ENCODE measurements at regions not wholly inside any gene's neighbourhood (a gene's known extent, or its start where the extent isn't known, plus 50 kb on each side); places are given as distances from the start of the nearest gene placed in this dataset.

GRCh38 chr12:47504775-47505446 lies 200.9 kb downstream of the RPAP3 start (continued):
- TF ChIP-seq RCOR1 (IDR thresholded peaks at IDR 0.05; ENCODE audit: low read length) = no peak

DNA sequence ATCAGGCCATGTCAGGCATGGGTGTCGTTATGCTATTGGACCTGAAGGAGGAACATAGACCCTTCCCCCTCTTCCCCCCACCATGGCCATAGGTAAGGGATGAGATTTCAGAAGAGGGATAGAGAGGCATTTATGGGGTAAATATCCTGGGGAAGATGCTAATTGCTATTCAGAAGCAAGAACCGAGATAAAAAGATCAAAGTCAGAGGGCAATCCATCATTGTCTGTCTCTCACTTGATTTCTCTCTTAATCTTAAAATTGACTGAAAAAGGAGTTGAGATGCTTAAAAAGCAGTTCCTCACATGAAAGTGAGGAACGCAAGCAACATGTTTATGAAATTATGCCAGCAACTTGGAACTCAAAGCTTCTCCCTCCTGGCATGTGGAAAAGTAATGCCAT lies 212.0 kb downstream of the RPAP3 start:
- POLR2A ChIA-PET = no interaction called here
- H3K36me3 ChIP-seq (replicated peaks in 1 of 2; ENCODE audit: control insufficient read depth in 1 of 2, insufficient read depth in 2 of 2, low read length in 1 of 2) = no peaks in the 10 kb centered on the region
- H2AFZ ChIP-seq (ENCODE audit: low read depth) = no peak overlapping the region
- H3K9me3 ChIP-seq = no peaks in the 10 kb centered on the region
- no peaks in the 10 kb centered on the region for H3K4me1 ChIP-seq (ENCODE audit: control insufficient read depth in 1 of 2, insufficient read depth in 2 of 2, low read depth in 1 of 2, low read length in 1 of 2)
- H3K9me2 ChIP-seq = no peaks in the 10 kb centered on the region
- H4K20me1 ChIP-seq (ENCODE audit: insufficient read depth) = no peaks in the 10 kb centered on the region
- H3K79me2 ChIP-seq (ENCODE audit: insufficient read depth) = no peaks in the 10 kb centered on the region
- WGBS (ENCODE audit: low lambda C conversion rate) = 1% methylated on average over 3 of the region's 3 CpGs
- no peak overlapping the region for H3K9ac ChIP-seq
- no peak for TF ChIP-seq RCOR1 (IDR thresholded peaks at IDR 0.05; ENCODE audit: low read length)
- no peak for TF ChIP-seq MXI1 (IDR thresholded peaks at IDR 0.05; ENCODE audit: low read depth, low read length)
- no peak for TF ChIP-seq SIN3A (IDR thresholded peaks at IDR 0.05; ENCODE audit: borderline replicate concordance, low read depth, low read length)
- no peak for TF ChIP-seq GATA2 (CRISPR knock-in tag; IDR thresholded peaks at IDR 0.05)
- TF ChIP-seq, protein P1, sequence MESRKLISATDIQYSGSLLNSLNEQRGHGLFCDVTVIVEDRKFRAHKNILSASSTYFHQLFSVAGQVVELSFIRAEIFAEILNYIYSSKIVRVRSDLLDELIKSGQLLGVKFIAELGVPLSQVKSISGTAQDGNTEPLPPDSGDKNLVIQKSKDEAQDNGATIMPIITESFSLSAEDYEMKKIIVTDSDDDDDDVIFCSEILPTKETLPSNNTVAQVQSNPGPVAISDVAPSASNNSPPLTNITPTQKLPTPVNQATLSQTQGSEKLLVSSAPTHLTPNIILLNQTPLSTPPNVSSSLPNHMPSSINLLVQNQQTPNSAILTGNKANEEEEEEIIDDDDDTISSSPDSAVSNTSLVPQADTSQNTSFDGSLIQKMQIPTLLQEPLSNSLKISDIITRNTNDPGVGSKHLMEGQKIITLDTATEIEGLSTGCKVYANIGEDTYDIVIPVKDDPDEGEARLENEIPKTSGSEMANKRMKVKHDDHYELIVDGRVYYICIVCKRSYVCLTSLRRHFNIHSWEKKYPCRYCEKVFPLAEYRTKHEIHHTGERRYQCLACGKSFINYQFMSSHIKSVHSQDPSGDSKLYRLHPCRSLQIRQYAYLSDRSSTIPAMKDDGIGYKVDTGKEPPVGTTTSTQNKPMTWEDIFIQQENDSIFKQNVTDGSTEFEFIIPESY (IDR thresholded peaks at IDR 0.05; ENCODE audit: borderline replicate concordance, low read depth) = no peak
- TF ChIP-seq MAX (IDR thresholded peaks at IDR 0.05; ENCODE audit: low read depth) = no peak
- no peak for TF ChIP-seq FOXJ3 (CRISPR knock-in tag; IDR thresholded peaks at IDR 0.05)
- TF ChIP-seq YY1 (IDR thresholded peaks at IDR 0.05; ENCODE audit: low read depth) = no peak
- peaks cover 38% of the 10 kb centered on the region; the same call in 1 of the 2 replicates for H3K27me3 ChIP-seq (ENCODE audit: insufficient read depth)
- no peak overlapping the region for H3K4me3 ChIP-seq (ENCODE audit: low read depth in 2 of 2, low read length in 1 of 2)
- CTCF ChIA-PET = no interaction called here
- H3K27ac ChIP-seq (ENCODE audit: low read depth in 2 of 2, low read length in 1 of 2) = no peak overlapping the region
- no peak for DNase-seq
- no peak overlapping the region for H3K4me2 ChIP-seq
- H3F3A ChIP-seq (replicated peaks; ENCODE audit: insufficient read depth) = no peaks in the 10 kb centered on the region

GRCh38 chr12:47491516-47492305 lies 214.1 kb downstream of the RPAP3 start:
- CTCF ChIA-PET = interaction anchor here (0.8 to 1.0 kb wide), 2 partner anchors 70 to 459 kb away, joined by 3 to 4 read pairs; no protein-coding TSS in a partner anchor

More at GRCh38 chr12:47491516-47492305, 214.1 kb downstream of the RPAP3 start:
- no peaks in the 10 kb centered on the region for H3K9me3 ChIP-seq
- 0% methylated on average over 2 of the region's 2 CpGs for WGBS (ENCODE audit: low lambda C conversion rate)
- H3K4me2 ChIP-seq = no peak overlapping the region
- H3F3A ChIP-seq (replicated peaks; ENCODE audit: insufficient read depth) = no peaks in the 10 kb centered on the region
- H4K20me1 ChIP-seq (ENCODE audit: insufficient read depth) = no peaks in the 10 kb centered on the region
- peaks cover 38% of the 10 kb centered on the region; the same call in 1 of the 2 replicates for H3K27me3 ChIP-seq (ENCODE audit: insufficient read depth)
- H3K4me3 ChIP-seq (ENCODE audit: low read depth in 2 of 2, low read length in 1 of 2) = no peak overlapping the region
- H3K9ac ChIP-seq = no peak overlapping the region
- H3K36me3 ChIP-seq (replicated peaks in 1 of 2; ENCODE audit: control insufficient read depth in 1 of 2, insufficient read depth in 2 of 2, low read length in 1 of 2) = no peaks in the 10 kb centered on the region
- no peaks in the 10 kb centered on the region for H3K4me1 ChIP-seq (ENCODE audit: control insufficient read depth in 1 of 2, insufficient read depth in 2 of 2, low read depth in 1 of 2, low read length in 1 of 2)
- H3K79me2 ChIP-seq (ENCODE audit: insufficient read depth) = no peaks in the 10 kb centered on the region
- no peak for DNase-seq
- H3K9me2 ChIP-seq = no peaks in the 10 kb centered on the region
- TF ChIP-seq, protein P2, sequence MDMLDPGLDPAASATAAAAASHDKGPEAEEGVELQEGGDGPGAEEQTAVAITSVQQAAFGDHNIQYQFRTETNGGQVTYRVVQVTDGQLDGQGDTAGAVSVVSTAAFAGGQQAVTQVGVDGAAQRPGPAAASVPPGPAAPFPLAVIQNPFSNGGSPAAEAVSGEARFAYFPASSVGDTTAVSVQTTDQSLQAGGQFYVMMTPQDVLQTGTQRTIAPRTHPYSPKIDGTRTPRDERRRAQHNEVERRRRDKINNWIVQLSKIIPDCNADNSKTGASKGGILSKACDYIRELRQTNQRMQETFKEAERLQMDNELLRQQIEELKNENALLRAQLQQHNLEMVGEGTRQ (IDR thresholded peaks at IDR 0.05; ENCODE audit: borderline replicate concordance, low read depth, low read length) = no peak
- TF ChIP-seq, protein P3, sequence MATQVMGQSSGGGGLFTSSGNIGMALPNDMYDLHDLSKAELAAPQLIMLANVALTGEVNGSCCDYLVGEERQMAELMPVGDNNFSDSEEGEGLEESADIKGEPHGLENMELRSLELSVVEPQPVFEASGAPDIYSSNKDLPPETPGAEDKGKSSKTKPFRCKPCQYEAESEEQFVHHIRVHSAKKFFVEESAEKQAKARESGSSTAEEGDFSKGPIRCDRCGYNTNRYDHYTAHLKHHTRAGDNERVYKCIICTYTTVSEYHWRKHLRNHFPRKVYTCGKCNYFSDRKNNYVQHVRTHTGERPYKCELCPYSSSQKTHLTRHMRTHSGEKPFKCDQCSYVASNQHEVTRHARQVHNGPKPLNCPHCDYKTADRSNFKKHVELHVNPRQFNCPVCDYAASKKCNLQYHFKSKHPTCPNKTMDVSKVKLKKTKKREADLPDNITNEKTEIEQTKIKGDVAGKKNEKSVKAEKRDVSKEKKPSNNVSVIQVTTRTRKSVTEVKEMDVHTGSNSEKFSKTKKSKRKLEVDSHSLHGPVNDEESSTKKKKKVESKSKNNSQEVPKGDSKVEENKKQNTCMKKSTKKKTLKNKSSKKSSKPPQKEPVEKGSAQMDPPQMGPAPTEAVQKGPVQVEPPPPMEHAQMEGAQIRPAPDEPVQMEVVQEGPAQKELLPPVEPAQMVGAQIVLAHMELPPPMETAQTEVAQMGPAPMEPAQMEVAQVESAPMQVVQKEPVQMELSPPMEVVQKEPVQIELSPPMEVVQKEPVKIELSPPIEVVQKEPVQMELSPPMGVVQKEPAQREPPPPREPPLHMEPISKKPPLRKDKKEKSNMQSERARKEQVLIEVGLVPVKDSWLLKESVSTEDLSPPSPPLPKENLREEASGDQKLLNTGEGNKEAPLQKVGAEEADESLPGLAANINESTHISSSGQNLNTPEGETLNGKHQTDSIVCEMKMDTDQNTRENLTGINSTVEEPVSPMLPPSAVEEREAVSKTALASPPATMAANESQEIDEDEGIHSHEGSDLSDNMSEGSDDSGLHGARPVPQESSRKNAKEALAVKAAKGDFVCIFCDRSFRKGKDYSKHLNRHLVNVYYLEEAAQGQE (IDR thresholded peaks at IDR 0.05; ENCODE audit: low read depth, low read length) = no peak
- POLR2A ChIA-PET = interaction anchor here (0.5 kb wide), 1 partner anchor 106 kb away, joined by 3 read pairs; no protein-coding TSS in a partner anchor
- no peak overlapping the region for H3K27ac ChIP-seq (ENCODE audit: low read depth in 2 of 2, low read length in 1 of 2)
- H2AFZ ChIP-seq (ENCODE audit: low read depth) = no peak overlapping the region

All from SK-N-SH (cell line).